KOPT-K1 (cell line): ENCODE measurements at regions not wholly inside any gene's neighbourhood (a gene's known extent, or its start where the extent isn't known, plus 50 kb on each side); places are given as distances from the start of the nearest gene placed in this dataset.
"Not testable (repeated sequence)": the region's sequence is repeated elsewhere in the genome, so short reads cannot be mapped to it uniquely, and the experiment has no call there.

Experiments
- H3K27ac ChIP-seq: fragments of 200-600 bp; sonication (generic); 2 replicates; pipeline ENCODE4 v1.5.1; 2016; ENCODE audit warnings: antibody characterized with exemption, mild to moderate bottlenecking, low read depth, low read length; ENCODE audit not compliant: poor library complexity, severe bottlenecking
- H3K36me3 ChIP-seq: fragments of 200-600 bp; sonication (generic); 2 replicates; pipeline ENCODE4 v1.5.1; 2017; ENCODE audit warnings: antibody characterized with exemption, mild to moderate bottlenecking, low read length, moderate library complexity; ENCODE audit not compliant: insufficient read depth
- H3K9me3 ChIP-seq: fragments of 200-600 bp; sonication (generic); 2 replicates; pipeline ENCODE4 v1.5.1; 2017; ENCODE audit warnings: antibody characterized with exemption, low read length, mild to moderate bottlenecking; ENCODE audit not compliant: insufficient read depth, poor library complexity, severe bottlenecking

GRCh38 chr4:159927781-159928180 is 824.9 kb downstream of the RAPGEF2 start:
- H3K27ac ChIP-seq, result no peak overlapping the region
- H3K9me3 ChIP-seq, result peaks cover 8% of the 10 kb centered on the region
- no peaks in the 10 kb centered on the region for H3K36me3 ChIP-seq

GRCh38 chr4:159934602-159935001 is 831.7 kb downstream of the RAPGEF2 start:
- H3K36me3 ChIP-seq, H3K27ac ChIP-seq, H3K9me3 ChIP-seq: not testable (repeated sequence)

GRCh38 chr4:159937595-159937994 is 834.7 kb downstream of the RAPGEF2 start:
- Histone ChIP-seq H3K27ac (no peak overlapping the region), H3K9me3 (no peaks in the 10 kb centered on the region), H3K36me3 (no peaks in the 10 kb centered on the region)

GRCh38 chr4:159939681-159940080 is 836.8 kb downstream of the RAPGEF2 start:
- not testable (repeated sequence) for H3K9me3 ChIP-seq, H3K27ac ChIP-seq, H3K36me3 ChIP-seq

GRCh38 chr4:159941076-159941475 is 838.2 kb downstream of the RAPGEF2 start:
- no peaks in the 10 kb centered on the region for H3K9me3 ChIP-seq
- H3K27ac ChIP-seq, result no peak overlapping the region
- H3K36me3 ChIP-seq, result no peaks in the 10 kb centered on the region

- H3K9me3 ChIP-seq, result no peaks in the 10 kb centered on the region
- no peak overlapping the region for H3K27ac ChIP-seq
- H3K36me3 ChIP-seq, result no peaks in the 10 kb centered on the region
Observed at GRCh38 chr4:159944477-159944876, 841.6 kb downstream of the RAPGEF2 start.

GRCh38 chr4:159946983-159947615 is 844.2 kb downstream of the RAPGEF2 start:
- Histone ChIP-seq H3K27ac (no peak overlapping the region), H3K9me3 (no peaks in the 10 kb centered on the region), H3K36me3 (no peaks in the 10 kb centered on the region)

GRCh38 chr4:159950707-159951106 is 847.8 kb downstream of the RAPGEF2 start:
- no peak overlapping the region for H3K27ac ChIP-seq
- no peaks in the 10 kb centered on the region for H3K36me3 ChIP-seq
- no peaks in the 10 kb centered on the region for H3K9me3 ChIP-seq

- H3K36me3 ChIP-seq, result no peaks in the 10 kb centered on the region
- peaks cover 5% of the 10 kb centered on the region for H3K9me3 ChIP-seq
- H3K27ac ChIP-seq, result no peak overlapping the region
Observed at GRCh38 chr4:159966746-159967145, 863.9 kb downstream of the RAPGEF2 start.

- not testable (repeated sequence) for H3K27ac ChIP-seq, H3K36me3 ChIP-seq, H3K9me3 ChIP-seq
Observed at GRCh38 chr4:159976871-159977482, 874.1 kb downstream of the RAPGEF2 start.

GRCh38 chr4:159977907-159978617 is 875.2 kb downstream of the RAPGEF2 start:
- no peaks in the 10 kb centered on the region for H3K9me3 ChIP-seq
- no peaks in the 10 kb centered on the region for H3K36me3 ChIP-seq
- no peak overlapping the region for H3K27ac ChIP-seq

- Histone ChIP-seq H3K9me3 (no peaks in the 10 kb centered on the region), H3K27ac (no peak overlapping the region), H3K36me3 (no peaks in the 10 kb centered on the region)
Observed at GRCh38 chr4:159979351-159979750, 876.5 kb downstream of the RAPGEF2 start.

- no peak overlapping the region for H3K27ac ChIP-seq
- H3K9me3 ChIP-seq, result no peaks in the 10 kb centered on the region
- no peaks in the 10 kb centered on the region for H3K36me3 ChIP-seq
Observed at GRCh38 chr4:159979953-159980352, 877.1 kb downstream of the RAPGEF2 start.

GRCh38 chr4:159980826-159981468 is 878.1 kb downstream of the RAPGEF2 start:
- Histone ChIP-seq H3K36me3 (no peaks in the 10 kb centered on the region), H3K27ac (no peak overlapping the region), H3K9me3 (no peaks in the 10 kb centered on the region)

GRCh38 chr4:159981469-159981856 is 878.6 kb downstream of the RAPGEF2 start:
- H3K36me3 ChIP-seq, result no peaks in the 10 kb centered on the region
- H3K27ac ChIP-seq, result no peak overlapping the region
- H3K9me3 ChIP-seq, result no peaks in the 10 kb centered on the region
